ENCODE measurements at regions not wholly inside any gene's neighbourhood (a gene's known extent, or its start where the extent isn't known, plus 50 kb on each side); places are given as distances from the start of the nearest gene placed in this dataset.

- no peak for DNase-seq (ENCODE audit: low spot score)
- H3K27ac ChIP-seq (ENCODE audit: low read depth in 1 of 2, low read length in 2 of 2) = no peak overlapping the region
- no peaks in the 10 kb centered on the region for H3K9me3 ChIP-seq (ENCODE audit: control insufficient read depth in 4 of 4, low read length in 3 of 4)
- H3K36me3 ChIP-seq (ENCODE audit: control insufficient read depth in 4 of 4, insufficient read depth in 3 of 4, low read depth in 1 of 4, low read length in 3 of 4) = no peaks in the 10 kb centered on the region
- H3K27me3 ChIP-seq (ENCODE audit: control insufficient read depth in 4 of 4, insufficient read depth in 4 of 4, low read length in 3 of 4) = no peaks in the 10 kb centered on the region
- H3K9ac ChIP-seq (ENCODE audit: low read depth in 1 of 2, low read length in 2 of 2) = no peak overlapping the region
- WGBS = 75% methylated on average over 5 of the region's 5 CpGs
- H3K4me1 ChIP-seq (ENCODE audit: control insufficient read depth in 4 of 4, insufficient read depth in 4 of 4, low read length in 3 of 4) = no peaks in the 10 kb centered on the region
- H3K4me3 ChIP-seq (ENCODE audit: low read depth in 1 of 3, low read length in 3 of 3) = no peak overlapping the region
- TF ChIP-seq HNF4A (conservative IDR thresholded peaks at IDR 0.05) (no peak), GABPA (IDR thresholded peaks at IDR 0.05 in 1 of 2, conservative IDR thresholded peaks at IDR 0.05 in 1 of 2) (no peak), JUND (IDR thresholded peaks at IDR 0.05) (no peak), EGR1 (IDR thresholded peaks at IDR 0.05; ENCODE audit: low read depth in 2 of 2) (no peak), TAF1 (conservative IDR thresholded peaks at IDR 0.05) (no peak), YY1 (IDR thresholded peaks at IDR 0.05) (no peak), CTCF (IDR thresholded peaks at IDR 0.05; ENCODE audit: low read depth, low read length, missing input control) (no peak), RXRA (IDR thresholded peaks at IDR 0.05) (no peak), ZBTB33 (IDR thresholded peaks at IDR 0.05) (no peak)
- TF ChIP-seq, protein P1, sequence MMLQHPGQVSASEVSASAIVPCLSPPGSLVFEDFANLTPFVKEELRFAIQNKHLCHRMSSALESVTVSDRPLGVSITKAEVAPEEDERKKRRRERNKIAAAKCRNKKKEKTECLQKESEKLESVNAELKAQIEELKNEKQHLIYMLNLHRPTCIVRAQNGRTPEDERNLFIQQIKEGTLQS (IDR thresholded peaks at IDR 0.05) = no peak
Observed at GRCh38 chr3:191068946-191069813, 129.9 kb upstream of the OSTN start.

GRCh38 chr3:191066669-191067068, 132.4 kb upstream of the OSTN start:
- no peak overlapping the region for H3K9ac ChIP-seq (ENCODE audit: low read depth in 1 of 2, low read length in 2 of 2)
- WGBS = 76% methylated on average over 1 of the region's 1 CpG
- H3K36me3 ChIP-seq (ENCODE audit: control insufficient read depth in 4 of 4, insufficient read depth in 3 of 4, low read depth in 1 of 4, low read length in 3 of 4) = no peaks in the 10 kb centered on the region
- no peaks in the 10 kb centered on the region for H3K4me1 ChIP-seq (ENCODE audit: control insufficient read depth in 4 of 4, insufficient read depth in 4 of 4, low read length in 3 of 4)
- H3K9me3 ChIP-seq (ENCODE audit: control insufficient read depth in 4 of 4, low read length in 3 of 4) = no peaks in the 10 kb centered on the region
- DNase-seq (ENCODE audit: low spot score) = no peak
- no peak overlapping the region for H3K27ac ChIP-seq (ENCODE audit: low read depth in 1 of 2, low read length in 2 of 2)
- TF ChIP-seq RXRA (IDR thresholded peaks at IDR 0.05) (no peak), TAF1 (conservative IDR thresholded peaks at IDR 0.05) (no peak), HNF4G (IDR thresholded peaks at IDR 0.05) (no peak), MAX (IDR thresholded peaks at IDR 0.05) (no peak), HNF4A (conservative IDR thresholded peaks at IDR 0.05) (no peak), YY1 (IDR thresholded peaks at IDR 0.05) (no peak), SP1 (IDR thresholded peaks at IDR 0.05) (no peak), FOXA1 (IDR thresholded peaks at IDR 0.05) (no peak), CTCF (IDR thresholded peaks at IDR 0.05; ENCODE audit: low read depth, low read length, missing input control) (no peak)
- peaks cover 0 to 3% (median 0%) of the 10 kb centered on the region in 4 donors for H3K27me3 ChIP-seq (ENCODE audit: control insufficient read depth in 4 of 4, insufficient read depth in 4 of 4, low read length in 3 of 4)
- H3K4me3 ChIP-seq (ENCODE audit: low read depth in 1 of 3, low read length in 3 of 3) = no peak overlapping the region
